SKM-1 (cell line): ENCODE measurements at regions not wholly inside any gene's neighbourhood (a gene's known extent, or its start where the extent isn't known, plus 50 kb on each side); places are given as distances from the start of the nearest gene placed in this dataset.
"Not testable (repeated sequence)": the region's sequence is repeated elsewhere in the genome, so short reads cannot be mapped to it uniquely, and the experiment has no call there.

Experiments
- DNase-seq: peaks from one replicate; lab custom pipeline; 2025; ENCODE audit not compliant: unreplicated experiment; lab: John Stamatoyannopoulos, UW

DNA sequence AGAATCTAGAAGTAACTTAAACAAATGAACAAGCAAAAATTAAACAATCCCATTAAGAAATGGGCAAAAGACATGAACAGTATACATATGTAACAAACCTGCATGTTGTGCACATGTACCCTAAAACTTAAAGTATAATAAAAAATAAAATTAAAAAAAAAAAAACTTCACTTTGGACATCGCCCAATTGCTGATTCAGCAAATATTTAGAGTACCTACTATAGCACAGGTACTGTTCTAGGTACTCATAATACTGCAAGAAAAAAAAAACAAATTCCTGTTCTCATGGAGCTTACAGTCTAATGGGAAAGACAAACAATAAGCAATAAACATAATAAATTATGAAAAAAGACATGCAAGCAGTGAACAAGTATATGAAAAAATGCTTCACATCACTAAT is 501.5 kb upstream of the HS3ST5 start:
- DNase-seq, result no peak

DNA sequence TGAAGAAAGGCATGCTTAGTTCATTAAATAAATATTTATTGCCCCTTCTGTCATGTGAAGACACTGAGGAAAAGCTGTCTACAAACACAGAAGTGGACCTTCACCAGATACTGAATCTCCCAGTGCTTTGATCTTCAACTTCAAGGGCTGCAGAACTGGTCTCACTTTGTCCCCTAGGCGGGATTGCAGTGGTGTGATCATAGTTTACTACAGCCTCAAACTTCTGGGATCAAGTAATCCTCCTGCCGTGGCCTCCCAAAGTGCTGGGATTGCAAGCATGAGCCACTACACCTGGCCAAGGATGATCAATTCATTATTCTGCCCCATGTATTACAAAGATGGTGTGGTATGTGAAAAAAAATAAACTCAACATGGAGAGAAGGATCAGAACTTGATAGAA is 496.2 kb upstream of the HS3ST5 start:
- no peak for DNase-seq

DNA sequence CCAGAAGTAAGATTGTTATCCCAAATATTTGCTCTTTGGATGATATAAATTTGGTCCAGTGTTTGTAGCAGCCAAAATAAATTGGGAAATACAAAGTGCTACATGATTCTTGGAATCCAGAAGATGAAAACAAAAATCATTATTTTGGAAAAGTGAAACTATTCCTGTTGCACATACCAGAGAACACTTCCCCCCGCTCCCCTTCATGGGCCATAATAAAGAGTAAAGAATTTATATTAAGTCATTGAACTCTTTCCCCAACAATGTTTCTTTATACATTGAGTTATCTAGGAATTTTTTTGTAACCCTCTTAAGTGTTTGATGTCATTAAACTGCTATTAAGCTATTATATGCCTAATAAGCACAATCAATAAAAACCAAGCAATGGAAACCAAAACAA is 490.4 kb upstream of the HS3ST5 start:
- no peak for DNase-seq

DNA sequence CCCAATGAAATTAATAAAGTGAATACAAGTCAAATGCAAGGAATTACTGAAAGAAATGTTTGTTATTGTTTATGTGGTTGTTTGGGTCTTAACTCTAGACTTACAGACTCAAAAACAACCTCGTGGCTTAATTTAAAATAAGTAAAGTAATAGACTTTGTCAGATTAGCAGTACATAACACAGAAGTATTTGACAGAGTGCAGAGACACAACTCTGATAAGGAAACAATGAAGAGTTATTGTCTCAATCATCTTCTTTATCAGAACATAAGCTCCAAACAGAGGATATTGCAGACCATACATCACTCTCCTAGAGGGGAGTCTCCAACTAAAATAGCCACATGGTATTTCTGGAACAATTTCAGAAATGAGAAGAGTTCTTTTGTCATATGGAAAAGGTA is 487.7 kb upstream of the HS3ST5 start:
- no peak for DNase-seq

DNA sequence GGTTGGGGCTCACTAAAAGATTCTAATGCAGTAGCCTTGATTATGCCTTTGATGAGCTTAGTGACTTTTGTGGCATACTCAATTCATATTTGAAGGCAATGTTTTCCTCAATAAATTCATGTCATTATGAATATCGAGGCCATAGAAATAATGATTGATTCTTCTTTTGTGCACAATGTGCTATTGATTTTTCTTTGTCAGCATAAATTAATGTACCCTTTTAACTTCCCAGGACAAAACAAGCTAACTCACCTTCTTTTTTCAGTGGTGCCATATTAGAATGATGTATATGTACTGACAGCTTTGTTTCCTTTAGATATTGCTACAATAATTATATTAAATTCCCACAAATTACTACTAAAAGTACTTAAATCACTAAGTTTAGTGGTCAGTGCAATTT is 484.3 kb upstream of the HS3ST5 start:
- no peak for DNase-seq

DNA sequence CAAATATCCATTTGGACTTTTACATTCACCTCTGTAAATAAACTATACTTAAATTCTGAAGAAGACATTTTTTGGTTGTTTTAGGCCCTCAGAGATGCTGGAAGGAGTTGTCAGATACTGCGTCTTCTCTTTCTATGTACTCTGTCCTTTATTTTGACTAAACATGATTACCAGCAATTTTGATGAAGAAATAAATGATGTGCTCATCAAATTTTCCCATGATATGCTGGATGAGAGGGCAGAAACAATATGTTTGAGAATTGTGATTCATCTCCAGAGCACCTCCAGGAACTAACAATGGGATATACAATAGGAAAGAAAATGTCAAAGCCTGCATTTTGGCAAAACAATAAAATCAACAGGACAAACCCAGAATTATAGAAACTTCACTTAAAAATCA is 481.6 kb upstream of the HS3ST5 start:
- DNase-seq, result no peak

DNA sequence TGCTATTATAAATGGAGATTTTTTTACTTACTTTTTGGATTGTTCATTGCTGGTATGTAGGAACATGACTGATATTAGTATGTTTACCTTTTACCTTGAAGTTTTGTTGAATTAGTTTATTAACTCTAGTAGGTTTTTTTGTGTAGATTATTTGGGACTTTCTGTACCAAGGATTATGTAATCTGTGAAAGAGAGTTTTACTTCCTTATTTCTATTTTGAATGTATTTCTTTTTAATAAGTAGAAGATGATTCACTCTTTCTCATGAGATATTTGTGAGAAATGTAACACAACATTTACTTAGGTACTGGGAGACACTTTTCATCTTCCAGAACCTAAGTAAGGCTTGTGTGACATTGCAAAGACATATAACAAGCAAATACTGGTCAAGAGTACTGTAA is 473.9 kb upstream of the HS3ST5 start:
- DNase-seq, result no peak

DNA sequence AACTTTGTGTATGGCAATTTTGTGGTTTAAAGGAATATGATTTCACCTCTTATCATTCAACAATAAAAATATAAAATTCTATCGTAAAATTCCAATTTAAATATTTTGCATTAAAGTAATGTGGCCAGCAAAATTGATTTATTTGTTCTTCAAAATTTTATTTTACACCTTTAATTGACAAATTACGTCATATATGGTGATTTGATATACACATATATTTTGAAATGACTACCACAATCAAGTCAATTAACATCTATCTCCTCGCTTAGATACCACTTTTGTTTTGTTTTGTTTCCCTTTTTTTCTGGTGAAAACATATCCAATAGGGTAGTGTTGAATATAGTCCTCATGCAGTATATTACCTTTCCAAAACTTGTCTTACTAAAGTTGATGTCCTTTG is 467.6 kb upstream of the HS3ST5 start:
- no peak for DNase-seq

DNA sequence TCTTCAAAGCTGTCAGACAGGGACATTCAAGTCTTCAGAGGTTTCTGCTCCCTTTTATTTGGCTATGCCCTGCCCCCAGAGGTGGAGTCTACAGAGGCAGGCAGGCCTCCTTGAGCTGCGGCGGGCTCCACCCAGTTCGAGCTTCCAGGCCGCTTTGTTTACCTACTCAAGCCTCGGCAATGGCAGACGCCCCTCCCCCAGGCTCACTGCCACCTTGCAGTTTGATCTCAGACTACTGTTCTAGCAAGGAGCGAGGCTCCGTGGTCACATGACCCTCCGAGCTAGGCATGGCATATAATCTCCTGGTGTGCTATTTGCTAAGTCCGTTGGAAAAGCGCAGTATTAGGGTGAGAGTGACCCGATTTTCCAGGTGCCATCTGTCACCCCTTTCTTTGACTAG is 462.6 kb upstream of the HS3ST5 start:
- DNase-seq, result not testable (repeated sequence)

DNA sequence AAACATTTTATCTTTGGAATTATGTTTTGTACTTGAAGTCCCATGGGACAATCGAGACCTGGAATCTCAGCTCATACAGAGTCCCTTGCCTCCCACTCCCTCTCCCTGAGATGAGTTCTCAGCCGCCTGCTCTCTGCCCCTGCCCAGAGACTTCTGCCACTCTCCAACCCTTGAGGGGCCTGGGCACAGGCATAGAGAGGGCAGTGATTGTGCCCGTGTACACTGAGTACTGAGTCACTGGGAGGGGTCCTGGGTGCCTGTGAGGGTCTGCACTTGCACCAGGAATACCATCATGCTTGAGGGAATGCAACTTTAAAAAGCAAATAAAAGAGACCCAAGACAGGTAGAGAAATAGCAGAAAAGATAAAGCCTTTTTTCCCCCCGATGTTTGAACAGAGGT is 453.8 kb upstream of the HS3ST5 start:
- no peak for DNase-seq

DNA sequence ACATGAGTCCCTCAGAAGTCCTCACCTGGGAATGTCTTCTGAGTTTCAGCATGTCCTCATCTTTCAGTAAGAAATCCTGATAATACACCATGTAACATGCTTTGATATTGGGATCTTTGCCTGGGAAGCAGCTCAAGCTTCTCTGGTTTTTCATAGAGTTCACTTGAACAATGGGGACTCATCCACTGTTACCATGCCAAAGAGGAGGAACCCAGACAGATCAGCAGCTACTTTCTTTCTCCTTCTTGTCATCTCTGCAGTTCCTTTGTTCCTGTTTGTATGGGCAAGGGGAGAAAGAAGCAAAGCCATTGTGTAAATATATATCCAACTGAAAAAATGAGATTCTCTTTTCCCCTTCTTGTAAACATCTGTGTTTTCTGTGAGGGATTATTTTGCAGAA is 450.6 kb upstream of the HS3ST5 start:
- DNase-seq, result no peak

DNA sequence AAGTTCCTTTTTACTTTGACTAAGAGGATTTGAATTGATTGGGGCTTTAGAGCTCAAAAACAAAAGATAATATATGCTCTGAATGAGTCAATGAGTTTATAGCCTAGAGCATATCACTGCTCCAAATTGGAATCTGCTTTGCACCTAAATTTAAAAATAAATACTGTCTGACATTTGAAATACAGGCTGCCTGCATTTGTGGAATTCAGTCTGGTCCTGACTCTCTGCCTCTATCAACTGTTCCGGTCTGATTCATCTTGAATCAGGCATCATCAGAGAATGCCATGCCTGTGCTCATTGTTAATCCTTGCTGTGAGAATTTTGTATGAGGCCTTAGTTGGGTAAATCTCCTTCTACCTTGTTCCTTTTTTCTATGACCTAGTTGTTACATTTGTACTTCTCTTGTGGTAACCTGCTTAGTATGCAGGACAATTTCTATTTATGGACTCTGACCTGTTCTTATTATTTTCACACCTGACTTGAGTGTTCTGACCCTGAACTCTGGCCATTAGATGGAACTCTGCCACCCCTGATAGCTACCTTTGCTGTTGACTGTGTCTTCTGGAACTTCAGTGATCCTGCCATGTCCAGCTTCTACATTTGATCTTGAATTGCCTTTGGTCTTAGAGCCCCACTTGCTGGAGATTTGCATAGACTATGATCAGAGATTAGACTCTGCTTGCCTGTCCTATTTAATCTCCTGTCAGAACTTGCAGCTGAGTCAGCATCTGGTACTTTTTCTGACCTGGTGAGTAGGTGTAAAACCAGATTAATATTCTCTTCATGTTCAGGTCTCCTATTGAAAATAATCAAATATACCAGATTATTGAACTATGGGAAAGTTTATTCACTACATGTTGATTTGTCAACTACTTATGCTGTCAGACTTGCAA is 442.7 kb upstream of the HS3ST5 start:
- no peak for DNase-seq

DNA sequence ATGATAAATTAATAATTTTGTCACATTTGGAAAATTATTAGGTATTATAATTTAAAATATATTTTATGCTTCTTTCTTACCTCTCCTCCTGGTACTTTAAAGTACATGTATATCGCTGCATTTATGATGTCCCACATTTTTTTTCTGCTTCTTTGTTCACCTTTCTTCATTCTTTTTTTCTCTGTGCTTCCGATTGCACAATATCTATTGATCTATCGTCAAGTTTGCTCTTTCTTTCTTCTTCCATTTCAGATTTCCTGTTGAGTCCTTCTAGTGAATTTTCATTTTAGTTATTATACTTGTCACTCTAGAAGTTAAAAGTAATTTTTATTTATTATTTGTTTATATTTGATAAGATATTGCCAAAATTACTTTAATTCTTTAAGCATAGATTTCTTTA is 441.0 kb upstream of the HS3ST5 start:
- no peak for DNase-seq

DNA sequence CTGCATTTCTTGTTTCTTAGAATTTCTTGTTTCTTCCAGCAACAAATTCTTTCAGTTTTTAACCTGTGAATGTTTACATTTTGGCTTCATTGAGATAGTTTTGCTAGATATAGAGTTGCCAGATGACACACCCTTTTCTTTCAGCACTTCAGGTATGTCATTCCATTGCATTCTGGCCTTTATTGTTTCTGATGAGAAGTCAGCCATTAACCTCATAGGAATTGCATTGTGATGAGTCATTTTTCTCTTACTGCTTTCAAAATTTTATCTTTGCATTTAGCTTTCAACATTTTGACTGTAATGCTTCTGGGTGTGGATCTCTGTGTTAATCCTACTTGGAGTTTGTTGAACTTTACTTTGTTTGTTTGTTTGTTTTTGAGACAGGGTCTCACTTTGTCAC is 440.3 kb upstream of the HS3ST5 start:
- no peak for DNase-seq

DNA sequence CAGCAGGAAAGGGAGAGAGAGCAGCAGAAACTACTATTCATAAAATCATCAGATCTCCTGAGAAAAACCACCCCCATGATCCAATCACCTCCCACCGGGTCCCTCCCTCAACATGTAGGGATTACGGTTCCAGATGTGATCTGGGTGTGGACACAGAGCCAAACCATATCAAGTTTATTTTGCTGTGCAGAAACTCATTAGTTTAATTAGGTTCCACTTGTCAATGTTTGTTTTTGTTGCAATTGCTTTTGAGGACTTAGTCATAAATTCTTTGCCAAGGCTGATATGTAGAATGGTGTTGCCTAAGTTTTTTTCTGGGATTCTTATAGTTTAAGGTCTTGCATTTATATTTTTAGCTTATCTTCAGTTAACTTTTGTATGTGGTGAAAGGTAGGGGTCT is 422.0 kb upstream of the HS3ST5 start:
- no peak for DNase-seq

DNA sequence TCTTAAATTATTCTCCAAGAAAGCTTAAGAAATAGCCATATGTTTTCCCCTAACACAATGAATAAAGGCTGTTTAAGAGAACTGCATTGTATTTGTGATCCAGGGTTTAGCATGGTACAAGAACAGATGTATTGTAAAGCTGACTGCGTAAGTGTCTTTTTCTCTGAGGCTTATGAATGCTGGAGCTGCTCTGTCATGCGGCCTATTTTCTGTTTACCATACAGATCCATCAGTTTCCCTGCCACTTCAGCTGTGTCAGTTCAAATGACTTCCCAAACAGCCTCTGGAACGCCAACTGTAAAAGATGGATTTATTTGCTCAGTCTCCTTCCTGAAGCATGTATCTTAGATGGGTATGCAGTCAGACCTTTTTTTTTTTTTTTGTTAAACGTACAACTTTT is 419.3 kb upstream of the HS3ST5 start:
- no peak for DNase-seq

DNA sequence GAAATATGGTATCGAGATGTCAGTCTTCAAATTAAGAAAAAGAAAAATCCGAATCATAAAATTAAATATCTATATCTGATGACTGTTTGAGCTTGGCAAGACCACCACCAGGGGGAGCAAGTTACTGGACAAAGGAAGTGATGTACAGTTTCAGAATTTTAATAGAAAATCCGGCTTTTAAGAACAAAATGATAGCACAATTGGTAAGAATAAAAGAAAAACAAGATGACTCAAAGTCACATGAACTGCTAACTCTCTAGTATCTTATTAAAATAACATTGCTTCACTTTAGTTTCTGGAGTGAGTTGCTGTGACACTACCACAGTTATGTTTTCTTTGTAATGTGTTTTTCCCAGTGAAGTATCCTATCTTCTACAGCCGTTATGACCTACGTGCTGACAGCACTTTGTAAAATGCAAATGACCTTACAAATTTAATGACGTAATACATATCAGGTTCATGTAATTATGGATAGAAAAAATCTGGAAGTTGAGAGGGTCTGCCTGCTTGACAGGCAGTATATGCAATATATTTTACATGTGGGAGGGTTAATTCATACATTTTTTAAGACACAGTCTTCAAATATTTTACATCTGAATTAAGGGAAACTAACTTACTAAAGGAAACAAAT is 405.3 kb upstream of the HS3ST5 start:
- DNase-seq, result no peak

DNA sequence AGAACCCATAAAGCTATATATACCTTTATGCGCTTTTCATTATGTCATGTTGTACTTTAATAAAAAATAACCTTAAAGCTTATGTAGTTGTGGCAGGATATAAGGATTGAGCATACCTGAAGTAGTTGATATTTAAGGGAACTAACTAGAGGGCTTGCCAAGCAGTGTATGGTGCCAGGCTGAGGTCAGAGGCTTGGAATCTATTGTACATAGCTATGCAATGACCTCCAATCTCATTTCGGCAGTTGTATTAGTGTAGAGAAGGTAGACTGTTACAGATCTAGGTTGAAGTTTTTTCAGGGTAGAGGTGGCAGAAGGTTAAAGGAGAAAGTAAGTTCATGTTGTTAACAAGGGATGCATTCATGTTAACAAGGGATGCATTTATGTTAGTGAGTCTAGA is 397.7 kb upstream of the HS3ST5 start:
- no peak for DNase-seq

DNA sequence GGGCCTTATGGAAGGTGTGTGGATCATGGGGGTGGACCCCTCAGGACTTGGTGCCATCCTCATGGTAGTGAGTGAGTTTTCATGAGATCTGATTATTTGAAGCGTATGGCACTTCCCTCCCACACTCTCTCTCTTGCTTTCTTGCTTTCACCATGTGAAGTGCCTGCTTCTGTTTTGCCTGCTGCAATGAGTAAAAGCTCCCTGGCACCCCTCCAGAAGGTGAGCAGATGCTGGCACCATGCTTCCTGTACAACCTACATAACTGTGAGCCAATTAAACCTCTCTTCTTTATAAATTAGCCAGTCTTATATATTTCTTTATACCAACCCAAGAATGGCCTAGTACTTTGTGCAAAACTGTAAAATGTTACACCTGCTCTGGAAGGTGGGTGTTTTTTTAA is 396.8 kb upstream of the HS3ST5 start:
- no peak for DNase-seq

DNA sequence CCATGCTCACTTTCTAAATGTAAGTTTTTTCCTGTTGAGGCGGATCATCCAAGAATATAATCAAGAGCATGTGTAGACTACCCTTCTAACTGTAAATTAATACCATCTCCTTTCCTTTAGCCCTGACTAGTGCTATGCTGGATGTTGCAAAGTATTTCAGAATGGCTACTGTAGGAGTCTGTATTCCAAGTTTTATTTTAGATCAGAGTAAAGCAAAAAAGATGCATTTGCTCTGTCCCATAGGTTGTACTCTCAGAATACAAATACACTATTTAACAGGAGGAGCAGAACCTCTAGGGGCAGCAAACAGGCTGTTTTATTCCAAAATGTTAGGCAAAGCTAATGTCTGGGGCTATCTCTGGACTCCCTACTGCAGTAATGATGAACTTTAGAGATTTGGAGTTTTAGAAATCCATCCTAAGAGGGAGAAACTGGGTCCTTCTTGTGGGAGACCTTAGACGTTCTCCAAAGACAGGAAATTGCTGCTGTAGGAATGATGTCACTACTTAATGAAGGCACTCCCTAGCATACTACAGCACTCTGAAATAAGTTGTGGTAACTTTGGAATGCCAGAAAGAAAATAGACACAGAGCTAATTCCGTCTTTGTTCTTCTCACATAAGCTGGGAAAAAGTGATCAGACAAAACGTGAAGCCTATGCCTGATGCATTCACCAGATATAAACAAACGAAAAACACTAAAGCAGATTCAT is 392.4 kb upstream of the HS3ST5 start:
- no peak for DNase-seq

DNA sequence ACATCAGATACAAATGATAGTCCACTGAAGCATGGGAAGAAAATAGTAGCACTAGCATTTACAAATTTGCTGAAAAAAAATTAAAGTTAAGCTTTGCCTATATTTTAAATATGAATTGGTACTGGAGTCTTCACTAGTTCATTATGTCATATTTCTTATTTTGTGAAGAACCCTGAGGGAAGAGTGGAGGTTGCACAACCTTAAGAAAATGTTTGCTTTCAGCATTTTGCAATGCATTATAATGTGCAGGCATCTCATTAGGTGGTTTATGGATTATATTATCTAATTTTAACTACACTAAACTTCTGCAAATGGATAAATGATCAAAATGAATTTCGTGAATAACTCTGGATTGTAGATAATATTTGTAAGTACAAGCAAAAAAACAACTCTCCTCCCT is 390.8 kb upstream of the HS3ST5 start:
- no peak for DNase-seq

DNA sequence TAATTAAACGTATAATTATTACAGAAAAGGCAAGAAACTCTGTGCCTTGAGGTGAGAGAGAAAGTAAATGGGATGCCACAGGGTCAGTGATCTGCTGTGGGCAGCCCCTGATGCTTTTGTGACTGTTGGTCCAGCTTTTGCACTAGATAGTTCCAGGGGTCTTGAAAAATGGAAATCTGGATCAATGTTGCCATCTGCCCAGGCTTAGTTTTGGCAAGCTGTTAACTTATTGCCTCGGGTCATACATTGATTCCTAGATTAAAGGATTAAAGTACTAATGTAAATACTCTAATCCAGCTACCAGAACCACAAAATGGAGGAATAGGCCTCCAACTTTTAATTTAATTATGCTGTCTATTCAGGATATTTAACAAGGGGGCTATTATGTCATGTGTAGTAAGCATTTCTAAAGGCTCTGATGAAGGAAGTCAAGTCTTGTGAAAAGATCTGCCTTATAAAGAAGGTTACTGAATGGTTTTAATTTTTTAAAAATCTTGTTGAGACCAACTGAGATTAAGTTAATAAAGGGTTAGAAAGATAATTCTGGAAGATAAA is 376.0 kb upstream of the HS3ST5 start:
- no peak for DNase-seq
